SIG-M5 treated with dmso at 0.1 percent for 504 hours (cell line): ENCODE measurements at regions not wholly inside any gene's neighbourhood (a gene's known extent, or its start where the extent isn't known, plus 50 kb on each side); places are given as distances from the start of the nearest gene placed in this dataset.
A peak's percentile ranks its signal among the peaks of the same experiment; 100 is the strongest.
"Not testable (repeated sequence)": the region's sequence is repeated elsewhere in the genome, so short reads cannot be mapped to it uniquely, and the experiment has no call there.

ENCODE experiments used
- DNase-seq: peaks from one replicate; lab custom pipeline; 2025; ENCODE audit not compliant: unreplicated experiment; lab: John Stamatoyannopoulos, UW

- not testable (repeated sequence) for DNase-seq
Measured at GRCh38 chr10:120109725-120110124, 217.2 kb downstream of the SEC23IP start.

GRCh38 chr10:120110196-120110595 lies 217.7 kb downstream of the SEC23IP start:
- DNase-seq = no peak

- DNase-seq = no peak
Measured at GRCh38 chr10:120111628-120112027, 219.1 kb downstream of the SEC23IP start.

- no peak for DNase-seq
Measured at GRCh38 chr10:120112809-120113208, 220.3 kb downstream of the SEC23IP start.

GRCh38 chr10:120115959-120116358 lies 223.4 kb downstream of the SEC23IP start:
- DNase-seq = no peak

GRCh38 chr10:120121768-120122167 lies 229.2 kb downstream of the SEC23IP start:
- no peak for DNase-seq

GRCh38 chr10:120131183-120131582 lies 238.7 kb downstream of the SEC23IP start:
- peak; percentile 3 for DNase-seq

- DNase-seq = no peak
Measured at GRCh38 chr10:120132811-120133210, 240.3 kb downstream of the SEC23IP start.

- DNase-seq = no peak
Measured at GRCh38 chr10:120138689-120139088, 246.2 kb downstream of the SEC23IP start.

- DNase-seq = no peak
Measured at GRCh38 chr10:120145107-120145506, 252.6 kb downstream of the SEC23IP start.

- no peak for DNase-seq
Measured at GRCh38 chr10:120156614-120157274, 264.2 kb downstream of the SEC23IP start.

GRCh38 chr10:120161111-120161510 lies 268.6 kb downstream of the SEC23IP start:
- DNase-seq = no peak

GRCh38 chr10:120162471-120162870 lies 269.9 kb downstream of the SEC23IP start:
- DNase-seq = no peak

GRCh38 chr10:120172356-120172755 lies 279.8 kb downstream of the SEC23IP start:
- DNase-seq = no peak

GRCh38 chr10:120174491-120174890 lies 282.0 kb downstream of the SEC23IP start:
- DNase-seq = no peak

- no peak for DNase-seq
Measured at GRCh38 chr10:120177330-120177729, 279.7 kb upstream of the PLPP4 start.

GRCh38 chr10:120180160-120180559 lies 276.9 kb upstream of the PLPP4 start:
- no peak for DNase-seq

GRCh38 chr10:120181154-120181553 lies 275.9 kb upstream of the PLPP4 start:
- no peak for DNase-seq

- DNase-seq = no peak
Measured at GRCh38 chr10:120182431-120182830, 274.6 kb upstream of the PLPP4 start.

GRCh38 chr10:120183546-120183945 lies 273.5 kb upstream of the PLPP4 start:
- no peak for DNase-seq

GRCh38 chr10:120184547-120185337 lies 272.3 kb upstream of the PLPP4 start:
- no peak for DNase-seq

- no peak for DNase-seq
Measured at GRCh38 chr10:120186506-120186905, 270.5 kb upstream of the PLPP4 start.
